Fibroblast of mammary gland (primary cell): ENCODE measurements at regions not wholly inside any gene's neighbourhood (a gene's known extent, or its start where the extent isn't known, plus 50 kb on each side); places are given as distances from the start of the nearest gene placed in this dataset.
"Not testable (repeated sequence)": the region's sequence is repeated elsewhere in the genome, so short reads cannot be mapped to it uniquely, and the experiment has no call there.

Experiments used
- DNase-seq: peaks from one replicate; pipeline ENCODE4 v3.0.0-alpha.2; 2010; ENCODE audit warnings: low read depth
- H3K4me3 ChIP-seq: 2 replicates; pipeline ENCODE4 v1.5.1; 2011; ENCODE audit warnings: low read depth, mild to moderate bottlenecking, low read length, moderate library complexity; ENCODE audit not compliant: control insufficient read depth
- TF ChIP-seq, protein P1 (sequence below): conservative IDR thresholded peaks from 2 replicates; pipeline ENCODE4 v1.5.1; 2011; ENCODE audit warnings: low read depth, low read length, inconsistent platforms; ENCODE audit not compliant: control insufficient read depth, insufficient read depth

DNA sequence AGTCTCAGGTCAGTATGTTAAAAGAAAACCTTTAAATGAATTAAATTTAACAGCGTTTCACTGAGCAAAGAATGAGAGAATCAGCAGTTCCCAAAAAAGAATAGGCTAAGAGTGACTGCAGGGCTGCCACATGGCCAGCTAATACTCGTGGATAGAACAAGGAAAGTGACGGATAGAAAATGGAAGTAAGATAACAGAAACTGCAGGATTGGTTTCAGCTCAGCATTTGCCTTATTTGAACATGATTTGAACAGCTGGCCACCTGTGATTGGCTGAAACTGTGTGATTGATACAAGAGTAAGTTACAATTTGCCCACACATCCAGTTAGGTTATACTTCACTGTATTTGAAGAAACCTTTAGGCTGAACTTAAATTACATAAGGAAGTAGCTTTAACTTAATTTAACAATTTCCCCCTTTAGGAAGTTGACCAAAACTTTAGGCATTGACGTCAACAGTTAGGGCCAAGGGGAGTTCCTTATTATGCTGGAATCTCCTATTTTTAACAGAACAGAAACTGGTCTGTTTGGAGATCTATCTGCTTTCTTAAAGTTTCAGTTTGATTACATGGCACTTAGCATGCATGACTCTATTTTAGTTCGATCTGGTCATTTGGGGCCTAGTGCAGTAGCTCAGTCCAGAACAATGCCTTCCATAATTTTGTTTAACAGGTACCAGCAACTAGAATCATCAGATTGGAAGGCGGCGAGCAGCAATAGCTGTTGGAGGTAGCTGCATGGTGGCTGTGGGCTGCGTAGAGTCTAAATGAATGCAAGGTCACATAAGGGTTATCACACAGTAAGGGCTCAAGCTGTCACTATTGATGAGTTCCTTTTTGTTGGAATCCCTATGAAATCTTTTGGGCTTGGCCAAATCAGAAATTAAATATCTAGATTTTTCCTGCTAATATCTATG, 143.4 kb downstream of the TRIM43 start:
- no peak overlapping the region for H3K4me3 ChIP-seq
- TF ChIP-seq, protein P1, sequence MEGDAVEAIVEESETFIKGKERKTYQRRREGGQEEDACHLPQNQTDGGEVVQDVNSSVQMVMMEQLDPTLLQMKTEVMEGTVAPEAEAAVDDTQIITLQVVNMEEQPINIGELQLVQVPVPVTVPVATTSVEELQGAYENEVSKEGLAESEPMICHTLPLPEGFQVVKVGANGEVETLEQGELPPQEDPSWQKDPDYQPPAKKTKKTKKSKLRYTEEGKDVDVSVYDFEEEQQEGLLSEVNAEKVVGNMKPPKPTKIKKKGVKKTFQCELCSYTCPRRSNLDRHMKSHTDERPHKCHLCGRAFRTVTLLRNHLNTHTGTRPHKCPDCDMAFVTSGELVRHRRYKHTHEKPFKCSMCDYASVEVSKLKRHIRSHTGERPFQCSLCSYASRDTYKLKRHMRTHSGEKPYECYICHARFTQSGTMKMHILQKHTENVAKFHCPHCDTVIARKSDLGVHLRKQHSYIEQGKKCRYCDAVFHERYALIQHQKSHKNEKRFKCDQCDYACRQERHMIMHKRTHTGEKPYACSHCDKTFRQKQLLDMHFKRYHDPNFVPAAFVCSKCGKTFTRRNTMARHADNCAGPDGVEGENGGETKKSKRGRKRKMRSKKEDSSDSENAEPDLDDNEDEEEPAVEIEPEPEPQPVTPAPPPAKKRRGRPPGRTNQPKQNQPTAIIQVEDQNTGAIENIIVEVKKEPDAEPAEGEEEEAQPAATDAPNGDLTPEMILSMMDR: no peak
- DNase-seq: no peak

DNA sequence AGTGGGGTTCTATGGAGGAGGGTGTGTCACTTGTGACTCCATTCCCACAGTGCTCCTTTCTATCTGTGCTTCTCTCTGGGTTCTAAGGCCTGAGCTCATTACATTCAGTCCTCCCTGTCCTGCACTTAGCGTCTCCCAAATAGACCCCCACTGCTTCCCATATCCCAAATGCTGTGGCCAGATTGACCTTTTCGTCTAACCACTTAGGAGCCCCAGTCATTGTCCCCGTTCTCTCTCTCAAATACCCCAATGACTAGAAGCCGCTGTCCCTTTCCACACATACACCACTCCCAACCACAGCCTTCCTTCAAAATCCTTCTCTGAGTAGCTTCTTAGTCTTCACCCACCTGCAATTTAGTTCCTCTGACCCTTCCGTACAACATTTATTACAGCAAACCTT, 146.5 kb downstream of the TRIM43 start:
- no peak for DNase-seq
- H3K4me3 ChIP-seq: no peak overlapping the region
- TF ChIP-seq, protein P1: no peak

DNA sequence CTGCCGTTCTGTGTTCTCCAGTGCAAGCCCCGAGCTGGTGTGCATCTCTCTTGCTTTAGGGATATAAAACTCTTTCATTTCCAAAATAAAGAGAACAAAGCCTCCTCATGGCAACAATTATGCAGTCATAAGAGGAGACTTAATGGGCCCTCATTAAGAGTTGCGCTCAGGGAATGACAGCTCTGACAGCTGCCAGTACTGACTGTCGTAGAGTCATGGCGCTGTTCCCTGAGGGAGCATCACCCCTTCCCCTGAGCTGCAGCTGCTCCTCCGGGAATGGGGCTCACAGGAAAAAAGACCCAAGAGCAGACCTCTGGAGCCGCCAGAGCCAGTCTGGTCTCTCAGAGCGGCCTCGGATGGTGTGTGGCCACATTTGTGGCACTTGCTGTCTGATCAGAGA, 160.3 kb downstream of the TRIM43 start:
- DNase-seq, H3K4me3 ChIP-seq: not testable (repeated sequence)

DNA sequence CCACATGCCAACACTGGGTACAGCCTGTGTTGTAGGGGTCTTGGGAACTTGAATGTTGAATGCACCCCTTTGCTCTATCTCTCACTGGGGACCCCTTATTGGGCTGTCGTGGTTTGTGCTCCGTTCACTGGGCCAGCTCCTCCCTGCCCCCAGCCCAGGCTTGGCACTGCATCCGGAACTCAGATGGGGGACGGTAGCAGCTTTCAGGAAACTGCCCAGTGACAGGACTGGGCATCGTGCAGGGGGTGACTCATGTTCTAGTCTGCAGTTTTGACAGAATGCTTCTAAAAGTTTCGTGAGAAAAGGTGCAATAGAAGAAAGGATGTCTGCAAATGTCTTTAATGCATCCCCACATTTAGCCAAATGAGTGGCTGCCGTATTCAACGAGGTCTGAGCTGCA, 162.0 kb downstream of the TRIM43 start:
- not testable (repeated sequence) for H3K4me3 ChIP-seq, DNase-seq

DNA sequence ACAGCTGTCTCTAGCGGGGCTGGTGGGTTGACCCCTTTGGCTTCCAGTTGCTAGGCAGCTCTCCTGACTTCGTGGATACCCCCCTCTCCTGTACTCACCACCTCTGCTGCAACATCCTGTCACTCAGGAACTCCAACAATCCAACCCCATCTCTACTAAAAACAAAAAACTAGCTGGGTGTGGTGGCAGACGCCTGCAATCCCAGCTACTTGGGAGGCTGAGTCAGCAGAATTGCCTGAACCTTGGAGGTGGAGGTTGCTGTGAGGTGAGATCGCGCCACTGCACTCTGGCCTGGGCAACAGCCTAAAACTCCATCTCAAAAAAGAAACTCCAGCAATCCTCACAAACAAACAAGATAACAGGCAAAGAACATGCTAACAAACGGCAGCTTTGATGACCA, 162.4 kb downstream of the TRIM43 start:
- DNase-seq, H3K4me3 ChIP-seq: not testable (repeated sequence)

DNA sequence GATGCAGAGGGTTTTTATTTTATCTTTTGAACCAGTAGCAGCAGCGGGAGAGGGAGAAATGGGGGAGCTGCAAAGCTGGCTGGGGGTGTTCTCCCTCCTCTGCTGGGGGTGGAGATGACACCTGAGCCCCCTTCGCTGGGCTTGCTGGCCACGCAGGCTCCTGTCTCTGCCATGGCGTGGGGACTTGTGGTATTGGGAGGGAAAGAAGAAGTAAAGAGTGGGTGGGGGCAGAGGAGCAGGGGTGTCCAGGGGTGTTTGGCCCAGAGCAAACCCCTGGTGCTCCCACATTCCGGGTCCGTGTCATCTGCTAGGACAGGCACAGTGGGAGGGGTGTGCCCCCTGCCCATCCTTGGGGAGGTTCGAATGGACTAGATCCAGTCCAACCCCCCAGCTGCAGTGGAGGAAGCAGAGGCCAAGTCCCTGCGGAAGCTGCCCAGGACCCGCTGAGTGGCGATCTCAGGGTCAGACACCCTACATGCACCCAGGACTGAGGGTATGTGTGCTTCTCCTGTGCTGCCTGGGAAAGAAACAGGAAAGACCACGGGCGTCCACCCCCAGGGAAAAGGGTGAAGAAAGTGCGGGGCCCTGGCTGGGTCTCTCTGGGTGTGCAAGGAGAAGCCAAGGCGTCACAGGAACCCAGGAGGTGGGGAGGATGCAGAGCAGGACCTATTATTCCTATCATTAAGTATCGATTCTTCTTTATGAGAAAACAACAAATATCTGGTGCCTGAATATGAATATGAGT, 163.2 kb downstream of the TRIM43 start:
- DNase-seq, H3K4me3 ChIP-seq: not testable (repeated sequence)

DNA sequence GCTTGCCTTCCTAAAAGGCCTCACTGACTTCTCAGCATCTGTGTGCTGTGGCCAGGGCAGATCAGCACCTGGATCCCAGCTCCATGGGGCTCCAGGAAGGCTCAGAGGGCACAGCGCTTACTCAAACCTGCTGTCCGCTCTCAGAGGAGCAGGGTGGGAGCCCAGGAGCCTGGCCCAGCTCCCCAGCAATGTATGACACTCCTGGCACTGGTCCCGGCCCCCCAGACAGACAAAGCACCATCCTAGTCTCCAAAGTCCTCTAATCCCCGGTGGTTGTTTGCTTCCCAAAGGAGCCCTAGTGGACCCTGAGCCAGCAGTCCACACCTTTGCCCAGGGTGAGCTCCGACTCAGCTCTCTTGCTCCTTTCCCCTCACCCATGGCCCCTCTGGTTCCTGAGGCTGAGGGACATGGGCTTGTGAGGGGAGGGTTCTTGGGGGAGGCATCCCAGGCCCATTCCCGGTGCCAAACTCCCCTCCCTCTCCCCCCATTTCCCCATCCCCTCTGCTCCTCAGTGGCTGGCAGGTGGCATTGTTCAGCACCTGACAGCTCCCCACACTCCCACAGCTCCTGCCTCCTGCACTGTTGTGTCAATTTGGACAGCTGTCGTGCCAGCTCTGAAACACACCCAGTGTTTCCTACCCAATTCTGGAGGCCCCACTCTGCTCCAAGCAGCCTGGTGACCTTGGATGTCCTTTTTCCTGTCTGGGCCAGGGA, 164.3 kb downstream of the TRIM43 start:
- not testable (repeated sequence) for H3K4me3 ChIP-seq, DNase-seq

DNA sequence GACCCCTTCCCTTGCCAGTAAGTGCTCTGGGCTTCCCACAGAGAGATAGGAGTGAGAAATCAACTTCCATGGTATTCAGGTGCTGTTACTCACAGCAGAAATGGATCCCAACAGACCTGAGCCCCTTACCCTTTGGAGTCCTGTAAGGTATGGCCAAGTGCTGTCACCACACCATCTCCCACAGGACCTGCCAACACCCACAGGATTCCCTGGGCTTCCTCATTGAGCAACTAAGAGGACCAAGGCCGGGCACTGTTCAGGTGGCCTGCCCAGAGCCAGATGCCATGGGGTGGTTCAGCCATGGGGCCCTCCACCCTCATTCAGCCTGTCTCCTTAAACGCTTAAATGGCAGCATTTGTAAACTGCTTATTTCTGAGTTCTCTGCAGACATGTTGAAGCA, 166.2 kb downstream of the TRIM43 start:
- TF ChIP-seq, protein P1: no peak
- DNase-seq: no peak
- no peak overlapping the region for H3K4me3 ChIP-seq

DNA sequence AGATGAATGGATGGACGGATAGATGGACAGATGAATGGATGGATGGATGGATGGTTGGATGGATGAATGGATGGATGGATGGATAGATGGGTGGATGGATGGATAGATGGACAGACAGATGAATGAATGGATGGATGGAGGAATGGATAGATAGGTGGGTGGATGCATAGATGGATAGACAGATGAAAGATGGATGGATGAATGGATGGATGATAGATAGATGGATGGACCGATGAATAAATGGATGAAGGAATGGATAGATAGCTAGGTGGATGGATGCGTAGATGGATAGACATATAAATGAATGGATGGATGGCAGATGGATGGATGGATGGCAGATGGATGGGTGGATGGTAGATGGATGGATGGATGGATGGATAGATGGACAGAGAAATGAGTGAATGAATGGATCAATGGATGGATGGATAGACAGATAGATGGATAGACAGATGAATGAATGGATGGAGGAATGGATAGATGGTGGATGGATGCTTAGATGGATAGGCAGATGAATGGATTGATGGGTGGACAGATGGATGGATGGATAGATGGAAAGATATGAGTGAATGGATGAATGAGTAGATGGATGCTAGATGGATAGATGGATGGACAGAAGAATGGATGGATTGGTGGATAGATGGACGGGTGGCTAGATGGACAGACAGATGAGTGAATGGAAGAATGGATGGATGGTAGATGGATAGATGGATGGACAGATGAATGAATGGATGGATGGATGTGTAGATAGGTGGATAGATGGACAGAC, 167.9 kb downstream of the TRIM43 start:
- no peak overlapping the region for H3K4me3 ChIP-seq
- TF ChIP-seq, protein P1: no peak
- DNase-seq: no peak
